Panc1 (cell line): ENCODE measurements at regions not wholly inside any gene's neighbourhood (a gene's known extent, or its start where the extent isn't known, plus 50 kb on each side); places are given as distances from the start of the nearest gene placed in this dataset.

Experiments used
- ATAC-seq: fragments of 200-7000 bp; cut with Tn5 transposase; 2 replicates; pipeline ENCODE4 v1.9.1; 2020; ENCODE audit warnings: mild to moderate bottlenecking, moderate library complexity
- BruUV-seq: library from RNA; stranded (reverse); fragments of 400-500 nt; replicated peaks from 2 replicates; lab custom pipeline; 2021; lab: Mats Ljungman, UMichigan
- CTCF ChIA-PET: fragments of 300-600 bp; sonication (Branson Sonifier 250); formaldehyde crosslinking; loops from one replicate; lab custom pipeline; 2022; ENCODE audit warnings: antibody characterized with exemption; lab: Charles Lee
- POLR2A ChIA-PET: fragments of 300-600 bp; sonication (Branson Sonifier 250); formaldehyde crosslinking; loops from one replicate; lab custom pipeline; 2022; ENCODE audit warnings: antibody characterized with exemption; lab: Charles Lee
- DNase-seq: peaks from one replicate; pipeline ENCODE4 v3.0.0-alpha.2; 2010; ENCODE audit warnings: low read depth, low spot score
- H3K27ac ChIP-seq: 2 replicates; pipeline ENCODE4 v1.5.1; 2011; ENCODE audit warnings: mild to moderate bottlenecking, low read length, inconsistent platforms
- H3K27me3 ChIP-seq: fragments of 200-500 bp; sonication (Bioruptor generic); 2 replicates; pipeline ENCODE4 v1.6.0; 2014; ENCODE audit warnings: low read length, inconsistent platforms; ENCODE audit not compliant: control insufficient read depth, insufficient read depth
- H3K36me3 ChIP-seq: fragments of 200-500 bp; sonication (Bioruptor generic); 2 replicates; pipeline ENCODE4 v1.5.1; 2014; ENCODE audit warnings: inconsistent platforms, mild to moderate bottlenecking, low read length, moderate library complexity; ENCODE audit not compliant: control insufficient read depth, insufficient read depth
- H3K4me1 ChIP-seq: 2 replicates; pipeline ENCODE4 v1.5.1; 2011; ENCODE audit warnings: inconsistent platforms, mild to moderate bottlenecking, low read length, moderate library complexity; ENCODE audit not compliant: control insufficient read depth, insufficient read depth
- H3K4me3 ChIP-seq, 2 experiments: 2 replicates each; pipeline ENCODE4 v1.5.1; 2011 to 2012; ENCODE audit warnings: low read depth in 2 of 2, low read length in 2 of 2, mild to moderate bottlenecking in 2 of 2, inconsistent platforms in 1 of 2, moderate library complexity in 1 of 2
- H3K9me3 ChIP-seq: fragments of 200-500 bp; sonication (Bioruptor generic); 2 replicates; pipeline ENCODE4 v1.5.1; 2014; ENCODE audit warnings: low read depth, mild to moderate bottlenecking, inconsistent platforms, low read length, moderate library complexity; ENCODE audit not compliant: control insufficient read depth, insufficient read depth
- POLR2AphosphoS5 ChIP-seq: IDR thresholded peaks from 2 replicates; pipeline ENCODE4 v1.6.1; 2012; ENCODE audit warnings: mild to moderate bottlenecking, low read depth, low read length, moderate library complexity
- SIN3A ChIP-seq: IDR thresholded peaks from 2 replicates; pipeline ENCODE4 v1.6.1; 2012; ENCODE audit warnings: low read depth, mild to moderate bottlenecking, low read length, moderate library complexity, borderline replicate concordance; ENCODE audit not compliant: insufficient read depth
- TCF7L2 ChIP-seq: IDR thresholded peaks from 2 replicates; pipeline ENCODE4 v1.6.1; 2011; ENCODE audit warnings: mild to moderate bottlenecking, low read depth, low read length, inconsistent platforms
- in situ Hi-C: cut with HindIII; loops from 2 replicates; pipeline ENCODE4 v1.10.0; 2016; ENCODE audit warnings: low sequenced_read_pairs, low pct_unique_long_range_greater_than_20kb
- intact Hi-C: fragments of 100-400 bp; cut with micrococcal nuclease; formaldehyde crosslinking; loops from one replicate; pipeline ENCODE4 v1.10.0; 2022; ENCODE audit not compliant: unreplicated experiment
- TF ChIP-seq, protein P1 (sequence below): fragments of 450-650 bp; IDR thresholded peaks from 2 replicates; pipeline ENCODE4 v1.5.1; 2017; ENCODE audit warnings: mild to moderate bottlenecking
- TF ChIP-seq, protein P2 (sequence below), 2 experiments: IDR thresholded peaks; 2 replicates each; pipeline ENCODE4 v1.6.1; 2011 to 2012; ENCODE audit warnings: low read depth in 2 of 2, control low read depth in 1 of 2, low read length in 1 of 2, mild to moderate bottlenecking in 1 of 2, moderate library complexity in 1 of 2; ENCODE audit not compliant: insufficient read depth in 1 of 2

DNA sequence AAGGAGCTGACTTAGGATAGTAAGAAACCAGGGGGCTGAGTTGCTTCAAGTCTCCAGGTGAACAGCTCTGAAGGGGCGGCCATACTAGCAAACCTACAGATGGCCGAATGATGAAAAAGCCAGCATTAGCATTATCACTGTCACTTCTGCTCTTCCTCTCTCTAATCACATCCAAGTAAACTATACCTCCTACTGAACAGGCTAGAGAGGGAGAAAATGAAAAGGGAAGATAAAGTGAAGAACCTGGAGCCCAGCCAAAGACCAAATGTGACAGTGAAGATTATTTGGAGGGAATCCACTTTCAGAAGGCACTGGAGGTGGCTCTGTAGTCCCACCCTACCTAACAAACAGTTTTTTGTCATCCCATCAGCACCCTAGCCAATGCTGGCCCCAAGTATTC is 50.4 kb upstream of the PRPS1 start:
- Histone ChIP-seq H3K4me3 (no peak overlapping the region), H3K4me1 (peaks cover 3% of the 10 kb centered on the region; the same call in 1 of the 2 replicates), H3K9me3 (no peaks in the 10 kb centered on the region; the same call in 1 of the 2 replicates), H3K27ac (no peak overlapping the region), H3K36me3 (no peaks in the 10 kb centered on the region), H3K27me3 (no peaks in the 10 kb centered on the region)
- no peak for ATAC-seq
- BruUV-seq, result no TSS peak
- ChIA-PET CTCF (no interaction called here), POLR2A (no interaction called here)
- TF ChIP-seq POLR2AphosphoS5 (no peak), SIN3A (no peak), TCF7L2 (no peak)
- TF ChIP-seq, protein P1, sequence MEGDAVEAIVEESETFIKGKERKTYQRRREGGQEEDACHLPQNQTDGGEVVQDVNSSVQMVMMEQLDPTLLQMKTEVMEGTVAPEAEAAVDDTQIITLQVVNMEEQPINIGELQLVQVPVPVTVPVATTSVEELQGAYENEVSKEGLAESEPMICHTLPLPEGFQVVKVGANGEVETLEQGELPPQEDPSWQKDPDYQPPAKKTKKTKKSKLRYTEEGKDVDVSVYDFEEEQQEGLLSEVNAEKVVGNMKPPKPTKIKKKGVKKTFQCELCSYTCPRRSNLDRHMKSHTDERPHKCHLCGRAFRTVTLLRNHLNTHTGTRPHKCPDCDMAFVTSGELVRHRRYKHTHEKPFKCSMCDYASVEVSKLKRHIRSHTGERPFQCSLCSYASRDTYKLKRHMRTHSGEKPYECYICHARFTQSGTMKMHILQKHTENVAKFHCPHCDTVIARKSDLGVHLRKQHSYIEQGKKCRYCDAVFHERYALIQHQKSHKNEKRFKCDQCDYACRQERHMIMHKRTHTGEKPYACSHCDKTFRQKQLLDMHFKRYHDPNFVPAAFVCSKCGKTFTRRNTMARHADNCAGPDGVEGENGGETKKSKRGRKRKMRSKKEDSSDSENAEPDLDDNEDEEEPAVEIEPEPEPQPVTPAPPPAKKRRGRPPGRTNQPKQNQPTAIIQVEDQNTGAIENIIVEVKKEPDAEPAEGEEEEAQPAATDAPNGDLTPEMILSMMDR, result no peak
- TF ChIP-seq, protein P2, sequence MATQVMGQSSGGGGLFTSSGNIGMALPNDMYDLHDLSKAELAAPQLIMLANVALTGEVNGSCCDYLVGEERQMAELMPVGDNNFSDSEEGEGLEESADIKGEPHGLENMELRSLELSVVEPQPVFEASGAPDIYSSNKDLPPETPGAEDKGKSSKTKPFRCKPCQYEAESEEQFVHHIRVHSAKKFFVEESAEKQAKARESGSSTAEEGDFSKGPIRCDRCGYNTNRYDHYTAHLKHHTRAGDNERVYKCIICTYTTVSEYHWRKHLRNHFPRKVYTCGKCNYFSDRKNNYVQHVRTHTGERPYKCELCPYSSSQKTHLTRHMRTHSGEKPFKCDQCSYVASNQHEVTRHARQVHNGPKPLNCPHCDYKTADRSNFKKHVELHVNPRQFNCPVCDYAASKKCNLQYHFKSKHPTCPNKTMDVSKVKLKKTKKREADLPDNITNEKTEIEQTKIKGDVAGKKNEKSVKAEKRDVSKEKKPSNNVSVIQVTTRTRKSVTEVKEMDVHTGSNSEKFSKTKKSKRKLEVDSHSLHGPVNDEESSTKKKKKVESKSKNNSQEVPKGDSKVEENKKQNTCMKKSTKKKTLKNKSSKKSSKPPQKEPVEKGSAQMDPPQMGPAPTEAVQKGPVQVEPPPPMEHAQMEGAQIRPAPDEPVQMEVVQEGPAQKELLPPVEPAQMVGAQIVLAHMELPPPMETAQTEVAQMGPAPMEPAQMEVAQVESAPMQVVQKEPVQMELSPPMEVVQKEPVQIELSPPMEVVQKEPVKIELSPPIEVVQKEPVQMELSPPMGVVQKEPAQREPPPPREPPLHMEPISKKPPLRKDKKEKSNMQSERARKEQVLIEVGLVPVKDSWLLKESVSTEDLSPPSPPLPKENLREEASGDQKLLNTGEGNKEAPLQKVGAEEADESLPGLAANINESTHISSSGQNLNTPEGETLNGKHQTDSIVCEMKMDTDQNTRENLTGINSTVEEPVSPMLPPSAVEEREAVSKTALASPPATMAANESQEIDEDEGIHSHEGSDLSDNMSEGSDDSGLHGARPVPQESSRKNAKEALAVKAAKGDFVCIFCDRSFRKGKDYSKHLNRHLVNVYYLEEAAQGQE (IDR thresholded peaks at IDR 0.05; ENCODE audit: insufficient read depth in 1 of 2, low read depth in 2 of 2, low read length in 1 of 2), result no peak
- in situ Hi-C loops, result no loop called here
- intact Hi-C loops, result no loop called here
- DNase-seq, result no peak
